ENCODE measurements at regions not wholly inside any gene's neighbourhood (a gene's known extent, or its start where the extent isn't known, plus 50 kb on each side); places are given as distances from the start of the nearest gene placed in this dataset.

- Histone ChIP-seq H3K4me1 (no peaks in the 10 kb centered on the region), H3K36me3 (no peaks in the 10 kb centered on the region), H3K27me3 (no peaks in the 10 kb centered on the region), H3K4me3 (no peak overlapping the region), H3K27ac (no peak overlapping the region), H3K9me3 (no peaks in the 10 kb centered on the region)
- no peak for DNase-seq (ENCODE audit: low spot score in 2 of 2)
- intact Hi-C loops (cut with DNase I; ENCODE audit: low total_unique reads), result no loop called here
- TF ChIP-seq POLR2AphosphoS5 (IDR thresholded peaks at IDR 0.05) (no peak), POLR2A (IDR thresholded peaks at IDR 0.05) (no peak), CTCF (IDR thresholded peaks at IDR 0.05) (no peak)
Measured at GRCh38 chr9:78562021-78562420, 265.1 kb downstream of the PSAT1 start.

- Histone ChIP-seq H3K27ac (no peak overlapping the region), H3K4me3 (no peak overlapping the region), H3K36me3 (no peaks in the 10 kb centered on the region), H3K4me1 (no peaks in the 10 kb centered on the region), H3K27me3 (no peaks in the 10 kb centered on the region), H3K9me3 (no peaks in the 10 kb centered on the region)
- no peak for DNase-seq (ENCODE audit: low spot score in 2 of 2)
- no peak for TF ChIP-seq CTCF (IDR thresholded peaks at IDR 0.05)
- no peak for TF ChIP-seq POLR2A (IDR thresholded peaks at IDR 0.05)
- no peak for TF ChIP-seq POLR2AphosphoS5 (IDR thresholded peaks at IDR 0.05)
- intact Hi-C loops (cut with DNase I; ENCODE audit: low total_unique reads), result no loop called here
Measured at GRCh38 chr9:78563269-78563668, 266.3 kb downstream of the PSAT1 start.

GRCh38 chr9:78565481-78565880, 268.6 kb downstream of the PSAT1 start:
- no peak overlapping the region for H3K27ac ChIP-seq
- H3K9me3 ChIP-seq, result no peaks in the 10 kb centered on the region
- H3K4me3 ChIP-seq, result no peak overlapping the region
- DNase-seq (ENCODE audit: low spot score in 2 of 2), result no peak
- intact Hi-C loops (cut with DNase I; ENCODE audit: low total_unique reads), result no loop called here
- H3K4me1 ChIP-seq, result no peaks in the 10 kb centered on the region
- H3K36me3 ChIP-seq, result no peaks in the 10 kb centered on the region
- TF ChIP-seq POLR2A (IDR thresholded peaks at IDR 0.05), result no peak
- TF ChIP-seq POLR2AphosphoS5 (IDR thresholded peaks at IDR 0.05), result no peak
- no peak for TF ChIP-seq CTCF (IDR thresholded peaks at IDR 0.05)
- no peaks in the 10 kb centered on the region for H3K27me3 ChIP-seq

- H3K27ac ChIP-seq, result no peak overlapping the region
- intact Hi-C loops (cut with DNase I; ENCODE audit: low total_unique reads), result no loop called here
- no peak overlapping the region for H3K4me3 ChIP-seq
- no peak for DNase-seq (ENCODE audit: low spot score in 2 of 2)
- TF ChIP-seq CTCF (IDR thresholded peaks at IDR 0.05) (no peak), POLR2AphosphoS5 (IDR thresholded peaks at IDR 0.05) (no peak), POLR2A (IDR thresholded peaks at IDR 0.05) (no peak)
- no peaks in the 10 kb centered on the region for H3K36me3 ChIP-seq
- no peaks in the 10 kb centered on the region for H3K27me3 ChIP-seq
- H3K4me1 ChIP-seq, result no peaks in the 10 kb centered on the region
- no peaks in the 10 kb centered on the region for H3K9me3 ChIP-seq
Measured at GRCh38 chr9:78566521-78566920, 269.6 kb downstream of the PSAT1 start.

GRCh38 chr9:78566948-78567675, 270.2 kb downstream of the PSAT1 start:
- Histone ChIP-seq H3K4me1 (no peaks in the 10 kb centered on the region), H3K9me3 (no peaks in the 10 kb centered on the region), H3K4me3 (no peak overlapping the region), H3K36me3 (no peaks in the 10 kb centered on the region), H3K27ac (no peak overlapping the region), H3K27me3 (no peaks in the 10 kb centered on the region)
- TF ChIP-seq POLR2AphosphoS5 (IDR thresholded peaks at IDR 0.05) (no peak), POLR2A (IDR thresholded peaks at IDR 0.05) (no peak), CTCF (IDR thresholded peaks at IDR 0.05) (no peak)
- no peak for DNase-seq (ENCODE audit: low spot score in 2 of 2)
- intact Hi-C loops (cut with DNase I; ENCODE audit: low total_unique reads), result no loop called here

All from breast epithelium (tissue), 4 donors.